Osteoblast (primary cell): ENCODE measurements at regions not wholly inside any gene's neighbourhood (a gene's known extent, or its start where the extent isn't known, plus 50 kb on each side); places are given as distances from the start of the nearest gene placed in this dataset.

ENCODE experiments used
- DNase-seq: peaks from one replicate; pipeline ENCODE4 v3.0.0; 2011; ENCODE audit warnings: low spot score, mixed read lengths; ENCODE audit not compliant: insufficient read length; ENCODE audit errors: missing footprints
- H2AFZ ChIP-seq: 2 replicates; pipeline ENCODE4 v1.6.0; 2011; ENCODE audit warnings: mild to moderate bottlenecking, low read length
- H3K27ac ChIP-seq: 2 replicates; pipeline ENCODE4 v1.5.1; 2011; ENCODE audit warnings: mild to moderate bottlenecking, low read depth, low read length, moderate library complexity
- H3K27me3 ChIP-seq: 2 replicates; pipeline ENCODE4 v1.6.0; 2012; ENCODE audit warnings: mild to moderate bottlenecking, control low read depth, inconsistent platforms, low read length, moderate library complexity; ENCODE audit not compliant: insufficient read depth
- H3K36me3 ChIP-seq: 2 replicates; pipeline ENCODE4 v1.5.1; 2011; ENCODE audit warnings: mild to moderate bottlenecking, low read length, control low read depth, moderate library complexity; ENCODE audit not compliant: insufficient read depth
- H3K4me1 ChIP-seq: 2 replicates; pipeline ENCODE4 v1.5.1; 2011; ENCODE audit warnings: mild to moderate bottlenecking, low read length, control low read depth, moderate library complexity; ENCODE audit not compliant: insufficient read depth
- H3K4me2 ChIP-seq: 2 replicates; pipeline ENCODE4 v1.6.0; 2011; ENCODE audit warnings: mild to moderate bottlenecking, low read length; ENCODE audit not compliant: insufficient read depth
- H3K4me3 ChIP-seq: fragments of 200-600 bp; sonication (generic); 3 replicates; pipeline ENCODE4 v1.5.1; 2012; ENCODE audit warnings: mild to moderate bottlenecking, low read length, inconsistent platforms; ENCODE audit not compliant: insufficient read depth
- H3K79me2 ChIP-seq: 2 replicates; pipeline ENCODE4 v1.6.0; 2012; ENCODE audit warnings: mild to moderate bottlenecking, low read length, control low read depth, inconsistent platforms; ENCODE audit not compliant: insufficient read depth
- H3K9me3 ChIP-seq: 2 replicates; pipeline ENCODE4 v1.5.1; 2011; ENCODE audit warnings: low read depth, low read length, control low read depth
- H4K20me1 ChIP-seq: 2 replicates; pipeline ENCODE4 v1.6.0; 2012; ENCODE audit warnings: mild to moderate bottlenecking, low read length, control low read depth; ENCODE audit not compliant: insufficient read depth
- TF ChIP-seq, protein P1 (sequence below): IDR thresholded peaks from 2 replicates; pipeline ENCODE4 v1.5.1; 2011; ENCODE audit warnings: mild to moderate bottlenecking, low read depth, low read length, moderate library complexity; ENCODE audit errors: extremely low read depth

GRCh38 chr1:177629526-177629925, 340.3 kb downstream of the SEC16B start:
- Histone ChIP-seq H3K27ac (no peak overlapping the region), H3K79me2 (no peaks in the 10 kb centered on the region), H3K36me3 (no peaks in the 10 kb centered on the region), H4K20me1 (no peaks in the 10 kb centered on the region), H3K27me3 (no peaks in the 10 kb centered on the region), H3K4me2 (no peak overlapping the region), H2AFZ (no peak overlapping the region), H3K4me1 (no peaks in the 10 kb centered on the region), H3K9me3 (no peaks in the 10 kb centered on the region), H3K4me3 (no peak overlapping the region)
- no peak for DNase-seq
- TF ChIP-seq, protein P1, sequence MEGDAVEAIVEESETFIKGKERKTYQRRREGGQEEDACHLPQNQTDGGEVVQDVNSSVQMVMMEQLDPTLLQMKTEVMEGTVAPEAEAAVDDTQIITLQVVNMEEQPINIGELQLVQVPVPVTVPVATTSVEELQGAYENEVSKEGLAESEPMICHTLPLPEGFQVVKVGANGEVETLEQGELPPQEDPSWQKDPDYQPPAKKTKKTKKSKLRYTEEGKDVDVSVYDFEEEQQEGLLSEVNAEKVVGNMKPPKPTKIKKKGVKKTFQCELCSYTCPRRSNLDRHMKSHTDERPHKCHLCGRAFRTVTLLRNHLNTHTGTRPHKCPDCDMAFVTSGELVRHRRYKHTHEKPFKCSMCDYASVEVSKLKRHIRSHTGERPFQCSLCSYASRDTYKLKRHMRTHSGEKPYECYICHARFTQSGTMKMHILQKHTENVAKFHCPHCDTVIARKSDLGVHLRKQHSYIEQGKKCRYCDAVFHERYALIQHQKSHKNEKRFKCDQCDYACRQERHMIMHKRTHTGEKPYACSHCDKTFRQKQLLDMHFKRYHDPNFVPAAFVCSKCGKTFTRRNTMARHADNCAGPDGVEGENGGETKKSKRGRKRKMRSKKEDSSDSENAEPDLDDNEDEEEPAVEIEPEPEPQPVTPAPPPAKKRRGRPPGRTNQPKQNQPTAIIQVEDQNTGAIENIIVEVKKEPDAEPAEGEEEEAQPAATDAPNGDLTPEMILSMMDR, result no peak

DNA sequence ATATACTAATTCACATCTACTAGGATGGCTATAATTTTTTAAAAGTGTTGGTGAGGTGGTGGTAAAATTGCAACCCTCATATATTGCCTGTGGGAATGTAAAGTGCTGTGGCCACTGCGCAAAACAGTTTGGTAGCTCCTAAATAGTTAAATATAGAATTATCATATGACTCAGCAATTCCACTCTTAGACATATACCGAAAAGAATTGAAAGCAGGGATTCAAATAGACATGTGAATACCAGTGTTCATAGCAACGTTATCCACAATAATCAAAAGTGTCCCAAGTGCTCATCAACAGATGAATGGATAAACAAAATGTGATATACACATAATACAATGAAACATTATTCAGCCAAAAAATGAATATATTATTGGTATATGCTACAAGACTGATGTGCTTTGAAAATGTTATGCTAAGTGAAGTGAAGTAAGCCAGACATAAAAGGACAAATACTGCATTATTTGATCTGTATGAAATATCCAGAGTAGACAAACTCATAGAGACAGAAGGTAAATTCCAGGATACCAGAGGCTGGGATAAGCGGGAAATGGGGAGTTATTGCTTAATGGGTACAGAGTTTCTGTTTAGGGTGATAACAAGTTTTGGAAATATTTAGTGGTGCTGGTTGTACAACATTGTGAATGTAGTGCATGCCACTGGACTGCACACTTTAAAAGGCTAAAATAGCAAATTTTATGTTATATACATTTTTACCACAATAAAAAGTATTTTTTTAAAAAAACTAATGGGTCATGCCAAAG, 342.5 kb downstream of the SEC16B start:
- Histone ChIP-seq H4K20me1 (no peaks in the 10 kb centered on the region), H3K9me3 (no peaks in the 10 kb centered on the region), H3K4me1 (no peaks in the 10 kb centered on the region), H2AFZ (no peak overlapping the region), H3K36me3 (no peaks in the 10 kb centered on the region), H3K27me3 (no peaks in the 10 kb centered on the region), H3K4me2 (no peak overlapping the region), H3K79me2 (no peaks in the 10 kb centered on the region), H3K4me3 (no peak overlapping the region), H3K27ac (no peak overlapping the region)
- TF ChIP-seq, protein P1, result no peak
- no peak for DNase-seq

DNA sequence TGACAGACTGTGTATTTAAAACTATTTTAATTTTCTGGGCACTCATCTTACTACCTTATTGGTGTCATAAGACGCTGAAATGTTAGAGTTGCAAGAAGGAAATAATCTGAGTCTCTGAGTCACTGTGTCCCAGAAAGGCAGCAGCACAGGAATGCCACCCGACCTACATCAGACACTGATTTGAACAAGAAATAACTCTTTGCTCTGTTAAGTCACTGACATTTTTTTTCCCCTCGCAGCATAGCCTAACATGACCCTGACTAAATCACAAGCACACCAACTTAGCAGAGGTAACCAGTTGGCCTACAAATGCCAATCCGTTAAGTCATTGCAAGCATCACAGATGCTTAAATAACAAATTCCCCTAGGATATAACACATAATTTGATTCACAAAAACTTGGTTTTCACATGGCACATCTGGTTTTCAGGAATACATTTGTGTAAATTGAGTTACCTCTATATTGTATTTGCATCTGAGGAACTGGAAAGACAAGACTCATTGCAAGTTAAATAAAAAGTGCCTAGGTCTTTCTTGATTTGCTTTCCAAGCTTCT, 349.1 kb downstream of the SEC16B start:
- H3K4me2 ChIP-seq, result no peak overlapping the region
- no peaks in the 10 kb centered on the region for H3K9me3 ChIP-seq
- H4K20me1 ChIP-seq, result no peaks in the 10 kb centered on the region
- H3K4me1 ChIP-seq, result no peaks in the 10 kb centered on the region
- H3K4me3 ChIP-seq, result no peak overlapping the region
- H3K79me2 ChIP-seq, result no peaks in the 10 kb centered on the region
- H2AFZ ChIP-seq, result no peak overlapping the region
- H3K36me3 ChIP-seq, result no peaks in the 10 kb centered on the region
- TF ChIP-seq, protein P1, result no peak
- H3K27ac ChIP-seq, result no peak overlapping the region
- H3K27me3 ChIP-seq, result no peaks in the 10 kb centered on the region
- no peak for DNase-seq

GRCh38 chr1:177615251-177615650, 354.6 kb downstream of the SEC16B start:
- H3K79me2 ChIP-seq, result no peaks in the 10 kb centered on the region
- no peaks in the 10 kb centered on the region for H3K9me3 ChIP-seq
- TF ChIP-seq, protein P1, result no peak
- DNase-seq, result no peak
- no peaks in the 10 kb centered on the region for H3K27me3 ChIP-seq
- no peaks in the 10 kb centered on the region for H3K36me3 ChIP-seq
- no peak overlapping the region for H2AFZ ChIP-seq
- no peak overlapping the region for H3K4me3 ChIP-seq
- H3K27ac ChIP-seq, result no peak overlapping the region
- no peaks in the 10 kb centered on the region for H3K4me1 ChIP-seq
- no peak overlapping the region for H3K4me2 ChIP-seq
- H4K20me1 ChIP-seq, result no peaks in the 10 kb centered on the region
